ENCODE measurements at regions not wholly inside any gene's neighbourhood (a gene's known extent, or its start where the extent isn't known, plus 50 kb on each side); places are given as distances from the start of the nearest gene placed in this dataset.

GRCh38 chr2:59288771-59289170, 1047.6 kb upstream of the FANCL start:
- WGBS, 2 donors (ENCODE audit: low coverage in 1 of 2): 66 to 88% methylated on average over 2 of the region's 2 CpGs
- TF ChIP-seq POLR2A (IDR thresholded peaks at IDR 0.05) (no peak), POLR2AphosphoS5 (IDR thresholded peaks at IDR 0.05) (no peak), EP300 (IDR thresholded peaks at IDR 0.05; ENCODE audit: low read depth) (no peak), CTCF (IDR thresholded peaks at IDR 0.05) (no peak)
- Histone ChIP-seq H3K9me3 (no peaks in the 10 kb centered on the region), H3K27me3 (no peaks in the 10 kb centered on the region), H3K4me3 (no peak overlapping the region), H3K4me1 (no peaks in the 10 kb centered on the region), H3K27ac (no peak overlapping the region), H3K36me3 (no peaks in the 10 kb centered on the region)
- intact Hi-C loops (cut with DNase I; ENCODE audit: low total_unique reads): no loop called here
- in situ Hi-C loops (cut with MboI; ENCODE audit: low pct_ligation_motif_present in 1 of 4, low pct_unique_long_range_greater_than_20kb in 1 of 4, low sequenced_read_pairs in 3 of 4): loop anchor here in 1 of 4 donors (25.0 kb wide), 1 partner anchor 1299 kb away; no protein-coding TSS in a partner anchor
- DNase-seq: no peak

- 64 to 66% methylated on average over 6 of the region's 6 CpGs for WGBS, 2 donors (ENCODE audit: low coverage in 1 of 2)
- no peak overlapping the region for H3K27ac ChIP-seq
- no peaks in the 10 kb centered on the region for H3K27me3 ChIP-seq
- no peak for DNase-seq
- H3K4me1 ChIP-seq: no peaks in the 10 kb centered on the region
- intact Hi-C loops (cut with DNase I; ENCODE audit: low total_unique reads) (no loop called here), in situ Hi-C loops (cut with MboI; ENCODE audit: low pct_ligation_motif_present in 1 of 4, low pct_unique_long_range_greater_than_20kb in 1 of 4, low sequenced_read_pairs in 3 of 4) (loop anchor here in 1 of 4 donors (25.0 kb wide), 1 partner anchor 1305 kb away; no protein-coding TSS in a partner anchor)
- no peak for TF ChIP-seq POLR2A (IDR thresholded peaks at IDR 0.05)
- no peak for TF ChIP-seq CTCF (IDR thresholded peaks at IDR 0.05)
- TF ChIP-seq POLR2AphosphoS5 (IDR thresholded peaks at IDR 0.05): no peak
- H3K9me3 ChIP-seq: no peaks in the 10 kb centered on the region
- H3K36me3 ChIP-seq: no peaks in the 10 kb centered on the region
- H3K4me3 ChIP-seq: no peak overlapping the region
Measured at GRCh38 chr2:59282374-59283057, 1041.4 kb upstream of the FANCL start.

GRCh38 chr2:59277671-59278070, 1036.5 kb upstream of the FANCL start:
- WGBS, 2 donors (ENCODE audit: low coverage in 1 of 2): 69 to 70% methylated on average over 5 of the region's 5 CpGs
- intact Hi-C loops (cut with DNase I; ENCODE audit: low total_unique reads): no loop called here
- Histone ChIP-seq H3K27ac (no peak overlapping the region), H3K9me3 (no peaks in the 10 kb centered on the region), H3K4me1 (no peaks in the 10 kb centered on the region), H3K36me3 (no peaks in the 10 kb centered on the region), H3K27me3 (no peaks in the 10 kb centered on the region), H3K4me3 (no peak overlapping the region)
- no peak for DNase-seq
- in situ Hi-C loops (cut with MboI; ENCODE audit: low pct_ligation_motif_present in 1 of 4, low pct_unique_long_range_greater_than_20kb in 1 of 4, low sequenced_read_pairs in 3 of 4): loop anchor here in 1 of 4 donors (25.0 kb wide), 1 partner anchor 1310 kb away; no protein-coding TSS in a partner anchor
- TF ChIP-seq POLR2A (IDR thresholded peaks at IDR 0.05): no peak
- no peak for TF ChIP-seq CTCF (IDR thresholded peaks at IDR 0.05)
- TF ChIP-seq POLR2AphosphoS5 (IDR thresholded peaks at IDR 0.05): no peak
- no peak for TF ChIP-seq EP300 (IDR thresholded peaks at IDR 0.05; ENCODE audit: low read depth)

GRCh38 chr2:59276917-59277316, 1035.8 kb upstream of the FANCL start:
- in situ Hi-C loops (cut with MboI; ENCODE audit: low pct_ligation_motif_present in 1 of 4, low pct_unique_long_range_greater_than_20kb in 1 of 4, low sequenced_read_pairs in 3 of 4) (loop anchor here in 1 of 4 donors (25.0 kb wide), 1 partner anchor 1310 kb away; no protein-coding TSS in a partner anchor), intact Hi-C loops (cut with DNase I; ENCODE audit: low total_unique reads) (no loop called here)
- 82 to 83% methylated on average over 3 of the region's 3 CpGs for WGBS, 2 donors (ENCODE audit: low coverage in 1 of 2)
- H3K9me3 ChIP-seq: no peaks in the 10 kb centered on the region
- no peaks in the 10 kb centered on the region for H3K36me3 ChIP-seq
- H3K4me3 ChIP-seq: no peak overlapping the region
- no peak for TF ChIP-seq POLR2A (IDR thresholded peaks at IDR 0.05)
- TF ChIP-seq POLR2AphosphoS5 (IDR thresholded peaks at IDR 0.05): no peak
- no peaks in the 10 kb centered on the region for H3K27me3 ChIP-seq
- no peak overlapping the region for H3K27ac ChIP-seq
- DNase-seq: no peak
- H3K4me1 ChIP-seq: no peaks in the 10 kb centered on the region

Data from transverse colon (tissue), 4 donors.